SU-DHL-6 (cell line): ENCODE measurements at regions not wholly inside any gene's neighbourhood (a gene's known extent, or its start where the extent isn't known, plus 50 kb on each side); places are given as distances from the start of the nearest gene placed in this dataset.

Source experiments
- CTCF ChIP-seq: fragments of 200-600 bp; sonication (generic); IDR thresholded peaks from one replicate; pipeline ENCODE4 v1.5.1; 2017; ENCODE audit warnings: antibody characterized with exemption, mild to moderate bottlenecking, low read length, moderate library complexity; ENCODE audit not compliant: insufficient read depth, poor library complexity, severe bottlenecking
- EZH2phosphoT487 ChIP-seq: fragments of 200-600 bp; sonication (generic), shearing (Covaris generic); conservative IDR thresholded peaks from 2 replicates; pipeline ENCODE4 v1.6.1; 2018; ENCODE audit warnings: mild to moderate bottlenecking, antibody characterized with exemption, low read length, moderate library complexity, mixed read lengths

- TF ChIP-seq CTCF = no peak
- no peak for TF ChIP-seq EZH2phosphoT487
These were observed 333.3 kb upstream of the KYNU start for GRCh38 chr2:142544173-142544572.
